ENCODE measurements at regions not wholly inside any gene's neighbourhood (a gene's known extent, or its start where the extent isn't known, plus 50 kb on each side); places are given as distances from the start of the nearest gene placed in this dataset.
"Not testable (repeated sequence)": the region's sequence is repeated elsewhere in the genome, so short reads cannot be mapped to it uniquely, and the experiment has no call there.

GRCh38 chr3:167030082-167030725 is 349.9 kb downstream of the ZBBX start (continued):
- no peak for TF ChIP-seq CHD7 (IDR thresholded peaks at IDR 0.05; ENCODE audit: low read depth, low read length)
- TF ChIP-seq SUPT5H (IDR thresholded peaks at IDR 0.05) = no peak
- TF ChIP-seq, protein P1, sequence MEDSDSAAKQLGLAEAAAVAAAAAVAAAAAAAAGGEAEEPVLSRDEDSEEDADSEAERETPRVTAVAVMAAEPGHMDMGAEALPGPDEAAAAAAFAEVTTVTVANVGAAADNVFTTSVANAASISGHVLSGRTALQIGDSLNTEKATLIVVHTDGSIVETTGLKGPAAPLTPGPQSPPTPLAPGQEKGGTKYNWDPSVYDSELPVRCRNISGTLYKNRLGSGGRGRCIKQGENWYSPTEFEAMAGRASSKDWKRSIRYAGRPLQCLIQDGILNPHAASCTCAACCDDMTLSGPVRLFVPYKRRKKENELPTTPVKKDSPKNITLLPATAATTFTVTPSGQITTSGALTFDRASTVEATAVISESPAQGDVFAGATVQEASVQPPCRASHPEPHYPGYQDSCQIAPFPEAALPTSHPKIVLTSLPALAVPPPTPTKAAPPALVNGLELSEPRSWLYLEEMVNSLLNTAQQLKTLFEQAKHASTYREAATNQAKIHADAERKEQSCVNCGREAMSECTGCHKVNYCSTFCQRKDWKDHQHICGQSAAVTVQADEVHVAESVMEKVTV (CRISPR knock-in tag; IDR thresholded peaks at IDR 0.05) = no peak
- TF ChIP-seq RFX5 (IDR thresholded peaks at IDR 0.05; ENCODE audit: low read depth, low read length) = no peak
- TF ChIP-seq C11orf30 (IDR thresholded peaks at IDR 0.05; ENCODE audit: low read depth) = no peak
- no peak for TF ChIP-seq KLF13 (tag; IDR thresholded peaks at IDR 0.05; ENCODE audit: borderline replicate concordance, low read depth)
- no peak for TF ChIP-seq ZNF764 (CRISPR knock-in tag; IDR thresholded peaks at IDR 0.05; ENCODE audit: low read depth)
- no peak for TF ChIP-seq ZNF384 (IDR thresholded peaks at IDR 0.05; ENCODE audit: low read depth, low read length)

GRCh38 chr3:167019503-167019902 is 360.6 kb downstream of the ZBBX start:
- H3K4me2 ChIP-seq (ENCODE audit: insufficient read depth, low read length); H3K9me3 ChIP-seq (replicated peaks; ENCODE audit: control insufficient read depth, insufficient read depth, low read depth, low read length); BruUV-seq (replicated peaks); intact Hi-C loops (cut with micrococcal nuclease); in situ Hi-C loops (cut with MboI); DNase-seq (ENCODE audit: extremely low read depth in 1 of 4, low spot score in 3 of 4); CTCF ChIA-PET (ENCODE audit: low intra/inter-chr PET ratio); ATAC-seq; H3K36me3 ChIP-seq (ENCODE audit: control insufficient read depth, insufficient read depth, low read length); H3K9me1 ChIP-seq (ENCODE audit: control insufficient read depth, insufficient read depth, low read length); H4K20me1 ChIP-seq (replicated peaks; ENCODE audit: control insufficient read depth, insufficient read depth, low read length); H3K27ac ChIP-seq (ENCODE audit: extremely low read depth, low read depth, low read length); H3K79me2 ChIP-seq (ENCODE audit: control insufficient read depth, insufficient read depth, low read length); POLR2A ChIA-PET; H2AFZ ChIP-seq (ENCODE audit: low read depth, low read length); H3K4me1 ChIP-seq (replicated peaks in 1 of 2; ENCODE audit: control insufficient read depth in 2 of 2, insufficient read depth in 2 of 2, low read length in 2 of 2); H3K9ac ChIP-seq (ENCODE audit: insufficient read depth in 1 of 2, low read depth in 2 of 2, low read length in 2 of 2); H3K4me3 ChIP-seq; FAIRE-seq; H3K27me3 ChIP-seq (ENCODE audit: control insufficient read depth in 2 of 2, insufficient read depth in 2 of 2, low read length in 2 of 2): not testable (repeated sequence)
- 0% methylated on average over 2 of the region's 2 CpGs for WGBS (ENCODE audit: insufficient coverage, low coverage, missing lambda C conversion rate)

Measured in K562 (cell line).